Left colon (tissue), 2 donors: ENCODE measurements at regions not wholly inside any gene's neighbourhood (a gene's known extent, or its start where the extent isn't known, plus 50 kb on each side); places are given as distances from the start of the nearest gene placed in this dataset.

ENCODE experiments used
- ATAC-seq: fragments of 200-7000 bp; cut with Tn5 transposase; one replicate; pipeline ENCODE4 v1.9.1; 2020; ENCODE audit warnings: mild to moderate bottlenecking, moderate library complexity
- DNase-seq, 2 donors: peaks; one replicate each; pipeline ENCODE4 v3.0.0-alpha.2; 2020
- intact Hi-C, 2 donors: fragments of 100-400 bp; cut with DNase I in 1 of 2; cut with micrococcal nuclease in 1 of 2; formaldehyde crosslinking; loops; one replicate each; pipeline versions ENCODE4 v1.11.2 to v1.14.0; 2022; cut with DNase I, micrococcal nuclease
- donor health status: DM: no; HTN: no; CAD: no.
- donor health status: DM: yes; HTN: yes; CAD: no.

DNA sequence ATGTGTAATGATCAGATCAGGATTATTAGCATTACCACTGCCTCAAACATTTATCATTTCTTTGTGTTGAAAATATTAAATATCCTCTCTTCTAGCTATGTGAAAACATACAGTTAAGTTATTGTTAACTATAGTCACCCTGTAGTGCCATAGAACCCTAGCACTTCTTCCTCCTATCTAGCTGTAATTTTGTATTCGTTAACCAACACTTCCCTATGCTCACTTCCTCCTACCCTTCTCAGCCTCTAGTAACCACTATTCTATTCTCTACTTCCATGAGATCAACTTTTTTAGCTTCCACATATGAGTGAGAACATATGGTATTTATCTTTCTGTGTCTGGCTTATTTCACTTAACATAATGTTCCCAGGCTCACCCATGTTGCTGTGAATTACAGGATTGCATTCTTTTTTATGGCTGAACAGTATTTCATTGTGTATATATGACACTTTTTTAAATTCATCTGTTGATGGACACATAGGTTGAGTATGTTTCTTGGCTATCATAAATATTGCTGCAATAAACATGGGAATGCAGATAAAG is 132.7 kb upstream of the RHOBTB1 start:
- intact Hi-C loops = no loop called here
- no peak for DNase-seq
- peak; percentile 31 for ATAC-seq

DNA sequence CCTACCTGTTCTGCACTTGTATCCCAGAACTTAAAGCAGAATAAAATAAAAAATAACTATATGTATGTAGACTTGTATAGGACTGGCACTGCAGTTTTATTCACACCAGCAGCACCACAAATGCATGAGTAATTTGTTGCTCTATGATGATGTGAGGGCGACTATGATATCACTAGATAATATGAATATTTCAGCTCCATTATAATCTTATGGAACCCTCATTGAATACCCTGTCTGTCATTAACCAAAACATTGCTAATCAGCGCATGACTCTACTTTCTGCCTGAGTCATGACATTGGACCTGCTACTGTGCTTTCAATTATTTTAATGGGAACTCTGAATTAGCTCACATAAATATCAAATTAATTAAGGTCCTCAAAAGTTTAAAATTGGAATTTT is 129.4 kb upstream of the RHOBTB1 start:
- intact Hi-C loops = no loop called here
- DNase-seq (no peak), ATAC-seq (no peak)

DNA sequence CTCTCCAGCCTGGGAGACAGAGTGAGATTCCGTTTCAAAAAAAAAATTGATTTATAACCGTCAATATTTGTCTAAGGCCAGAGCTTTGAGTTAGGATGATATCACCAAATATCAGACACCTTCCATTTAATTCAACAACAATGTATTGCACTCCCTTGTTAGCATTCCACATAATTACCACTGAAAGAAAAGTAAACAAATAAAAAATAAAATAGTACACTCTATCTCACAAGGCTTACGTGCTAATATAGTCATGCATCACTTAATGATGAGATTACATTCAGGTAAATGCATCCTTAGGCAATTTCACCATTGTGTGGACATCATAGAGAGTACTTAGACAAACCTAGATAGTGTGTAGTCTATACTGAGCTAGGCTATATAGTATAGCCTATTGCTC is 127.6 kb upstream of the RHOBTB1 start:
- ATAC-seq (no peak), DNase-seq (no peak)
- intact Hi-C loops = no loop called here

DNA sequence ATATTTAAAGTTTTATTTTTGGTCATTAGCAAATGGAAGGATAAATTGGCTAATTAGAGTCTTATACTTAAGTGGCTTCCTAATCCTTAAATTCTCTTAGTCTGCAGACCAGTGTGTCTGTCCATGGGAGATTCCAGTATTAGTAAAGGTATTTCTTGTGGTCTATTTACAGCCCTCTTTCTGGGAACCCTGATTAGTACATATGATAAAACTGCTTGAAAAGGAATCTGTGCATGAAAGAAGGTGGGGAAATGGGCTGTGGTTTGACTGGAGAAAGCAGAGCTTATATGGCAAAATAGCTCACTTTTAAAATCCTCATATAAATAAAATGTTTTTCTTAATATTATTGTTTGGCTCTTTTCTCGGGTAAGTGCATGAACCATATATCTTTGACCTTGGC is 124.5 kb upstream of the RHOBTB1 start:
- DNase-seq (no peak), ATAC-seq (no peak)
- intact Hi-C loops = no loop called here

DNA sequence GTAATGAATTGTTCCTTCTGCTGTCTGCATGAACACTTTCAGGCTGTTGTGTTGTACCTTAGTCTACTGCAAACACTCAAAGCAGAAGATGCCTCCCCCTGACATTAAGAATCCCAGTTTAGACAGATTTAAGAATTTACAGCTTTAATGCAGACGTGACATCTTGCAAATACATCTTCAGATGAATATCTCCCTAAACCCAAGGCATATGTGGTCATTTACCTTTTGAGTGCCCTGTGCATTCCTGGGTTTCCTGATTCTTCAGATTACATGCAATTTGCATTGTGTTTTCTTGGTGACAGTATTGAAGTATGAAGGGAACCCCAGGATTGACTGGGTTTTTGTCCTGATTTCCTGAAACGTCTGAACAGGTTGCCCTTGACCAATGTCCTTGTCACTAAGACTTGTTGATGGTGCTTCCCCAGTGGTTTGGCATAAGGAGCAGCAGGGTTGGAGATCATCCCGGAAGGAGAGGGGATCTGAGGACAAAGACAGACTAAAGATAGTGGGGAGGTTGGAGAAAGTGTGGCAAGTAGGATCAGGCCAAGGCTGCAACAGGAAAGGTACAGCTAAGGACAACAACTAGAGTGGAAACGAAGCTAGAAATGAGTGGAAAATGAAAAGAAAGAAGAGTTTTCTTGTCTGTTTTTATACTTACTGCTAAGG is 123.8 kb upstream of the RHOBTB1 start:
- intact Hi-C loops = no loop called here

DNA sequence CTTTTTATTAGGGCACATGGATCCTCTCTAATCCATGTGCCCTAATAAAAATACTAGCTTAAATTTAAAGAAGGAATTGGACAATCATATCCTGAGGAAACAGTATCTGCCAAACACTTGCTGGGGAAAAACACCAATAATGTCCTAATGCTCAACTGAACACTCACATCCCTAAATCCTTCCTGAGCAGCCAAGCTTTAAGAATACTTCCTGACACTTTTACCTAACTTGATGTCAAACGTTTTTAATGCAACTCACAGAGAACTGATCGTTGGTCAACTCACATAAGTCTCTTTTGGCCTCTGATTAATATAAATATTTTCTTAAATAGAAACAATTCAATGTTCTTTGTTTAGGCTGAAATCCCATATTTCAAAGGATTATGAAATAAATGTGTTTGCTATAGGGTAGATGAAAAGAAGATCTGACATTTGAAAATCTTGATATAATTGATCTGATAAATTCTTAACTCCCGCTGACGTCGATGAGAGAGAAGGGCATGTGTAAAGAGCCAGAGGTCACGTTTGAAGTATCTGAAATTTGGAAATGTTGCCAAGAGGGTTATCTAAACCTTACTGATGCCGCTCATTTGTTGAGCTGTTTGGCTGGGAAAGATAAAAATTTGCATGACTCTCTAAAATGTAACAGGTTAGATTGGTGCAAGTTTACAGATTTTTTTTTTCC is 122.8 kb upstream of the RHOBTB1 start:
- no peak for ATAC-seq
- DNase-seq = no peak
- intact Hi-C loops = no loop called here

More for the DNA sequence above, 123.8 kb upstream of the RHOBTB1 start:
- no peak for ATAC-seq
- DNase-seq = no peak

DNA sequence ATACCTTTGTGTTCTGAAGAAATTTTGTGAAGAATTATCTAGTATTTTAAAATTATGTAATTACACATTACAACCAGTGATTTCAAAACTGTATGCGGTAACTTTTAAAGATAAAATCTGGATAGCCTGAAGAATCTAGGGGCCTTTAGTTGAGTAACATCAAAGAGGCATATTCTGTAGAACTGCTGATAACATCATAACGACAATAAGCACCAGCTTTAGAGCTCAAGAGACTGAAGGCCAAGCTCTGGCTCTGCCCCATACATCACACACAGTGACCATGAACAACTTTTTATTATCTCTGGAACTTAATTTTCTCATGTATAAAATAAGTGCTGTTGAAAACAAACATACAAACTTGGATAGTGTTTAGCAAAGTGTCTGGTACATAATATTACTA is 121.1 kb upstream of the RHOBTB1 start:
- intact Hi-C loops = no loop called here
- DNase-seq (no peak), ATAC-seq (no peak)

DNA sequence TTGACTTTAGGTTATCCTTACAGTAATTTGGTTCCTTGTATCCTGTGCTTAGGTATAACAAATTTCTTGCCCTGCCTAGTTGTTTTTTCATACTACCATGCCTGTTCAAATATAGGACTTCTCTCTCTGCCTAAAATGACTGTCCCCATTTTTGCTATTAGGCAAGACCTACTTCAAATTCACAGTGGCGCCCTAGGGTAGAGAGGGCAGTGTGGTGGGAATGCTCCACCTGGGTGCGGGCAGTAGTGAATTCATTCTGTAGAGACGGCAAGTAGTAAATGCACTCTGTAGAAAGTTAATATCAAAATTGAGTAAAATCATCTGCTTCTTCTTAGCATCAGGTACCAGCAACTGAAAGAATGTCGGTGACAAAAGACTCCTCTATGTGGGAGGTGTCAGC is 120.4 kb upstream of the RHOBTB1 start:
- intact Hi-C loops = no loop called here
- no peak for DNase-seq
- no peak for ATAC-seq

DNA sequence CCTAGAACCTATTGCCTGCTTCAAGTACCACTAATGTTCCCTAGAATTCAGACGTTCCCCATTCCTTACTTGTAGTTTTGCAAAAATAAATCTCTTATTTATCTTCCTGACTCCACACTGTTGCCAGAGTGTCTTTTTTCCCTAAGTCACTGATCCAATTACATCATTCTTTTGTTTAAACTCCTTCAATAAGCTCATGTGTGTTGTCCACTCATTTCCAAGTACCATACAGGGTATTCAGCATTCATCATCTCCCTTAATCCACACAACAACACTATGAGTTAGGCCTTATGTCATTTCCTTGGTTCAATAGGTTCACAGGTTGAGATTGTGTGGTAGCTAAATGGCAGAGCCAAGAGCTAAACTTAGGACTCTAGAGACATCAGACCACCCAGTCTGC is 119.9 kb upstream of the RHOBTB1 start:
- intact Hi-C loops = no loop called here
- ATAC-seq = no peak
- DNase-seq = no peak

DNA sequence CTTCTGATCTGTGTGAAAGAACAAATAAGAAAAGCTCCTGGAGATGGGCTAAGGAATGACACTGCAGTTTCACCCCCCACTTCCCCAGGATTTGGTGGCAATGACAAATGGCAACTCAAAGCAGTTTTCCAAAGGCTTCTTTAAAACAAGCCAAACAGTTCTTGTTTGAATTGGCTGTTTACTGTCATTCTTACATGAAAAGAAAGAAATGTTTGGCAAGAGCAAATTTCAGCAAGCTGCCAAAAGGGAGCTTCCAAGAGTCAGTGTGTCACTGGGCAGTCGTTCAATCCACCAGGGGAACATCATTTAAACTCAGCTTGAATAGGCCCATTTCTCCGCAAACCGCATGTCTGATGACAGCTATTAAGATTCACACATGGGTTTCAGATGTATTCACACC is 119.0 kb upstream of the RHOBTB1 start:
- DNase-seq (no peak), ATAC-seq (no peak)

DNA sequence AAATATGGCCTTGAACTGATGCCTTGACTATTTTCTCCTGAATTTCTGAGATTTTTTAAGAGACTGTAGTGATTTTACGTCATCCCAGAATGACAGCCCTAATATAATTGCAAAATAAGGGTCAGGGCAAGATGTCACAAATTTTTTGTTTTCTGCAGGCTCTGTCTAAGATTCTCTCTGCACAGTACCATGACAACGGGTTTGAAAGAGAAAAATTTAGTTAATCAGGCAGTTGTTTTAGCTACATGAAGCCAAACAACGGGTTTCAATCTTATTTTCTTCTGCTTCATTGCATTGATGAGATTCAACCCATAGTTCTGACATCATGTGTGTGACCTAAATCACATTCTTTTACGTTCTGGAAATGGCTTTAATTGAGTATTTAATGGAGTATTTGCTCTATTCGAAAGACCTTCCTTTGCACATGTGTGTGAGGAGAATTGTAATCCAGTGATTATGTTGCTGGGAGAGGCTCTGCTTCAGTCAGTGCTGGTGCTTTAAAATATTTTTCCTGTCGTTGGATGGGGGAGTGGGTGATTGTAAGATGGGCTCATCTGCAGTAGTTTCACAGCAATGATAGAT is 118.0 kb upstream of the RHOBTB1 start:
- intact Hi-C loops = no loop called here
- no peak for ATAC-seq
- DNase-seq = no peak

More for the DNA sequence above, 119.0 kb upstream of the RHOBTB1 start:
- intact Hi-C loops = no loop called here

DNA sequence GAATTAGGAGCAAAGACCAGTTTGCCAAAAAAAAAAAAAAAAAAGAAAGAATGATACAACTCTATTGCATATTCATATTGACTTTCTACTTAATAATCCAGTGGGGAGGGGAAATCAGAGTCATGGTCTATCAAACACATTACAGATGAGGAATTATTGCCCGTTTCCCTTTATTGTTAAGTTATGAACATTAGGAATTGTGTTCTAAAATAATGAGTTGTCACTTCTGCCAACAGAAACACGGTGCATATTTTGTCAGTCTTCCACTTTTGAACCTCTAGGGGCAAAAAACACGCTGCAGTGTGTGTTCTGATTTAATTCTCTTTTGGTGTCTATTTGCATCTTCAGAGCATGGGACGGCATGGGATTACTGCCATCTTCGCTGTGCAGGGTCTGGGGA is 115.7 kb upstream of the RHOBTB1 start:
- DNase-seq = no peak
- intact Hi-C loops = no loop called here

DNA sequence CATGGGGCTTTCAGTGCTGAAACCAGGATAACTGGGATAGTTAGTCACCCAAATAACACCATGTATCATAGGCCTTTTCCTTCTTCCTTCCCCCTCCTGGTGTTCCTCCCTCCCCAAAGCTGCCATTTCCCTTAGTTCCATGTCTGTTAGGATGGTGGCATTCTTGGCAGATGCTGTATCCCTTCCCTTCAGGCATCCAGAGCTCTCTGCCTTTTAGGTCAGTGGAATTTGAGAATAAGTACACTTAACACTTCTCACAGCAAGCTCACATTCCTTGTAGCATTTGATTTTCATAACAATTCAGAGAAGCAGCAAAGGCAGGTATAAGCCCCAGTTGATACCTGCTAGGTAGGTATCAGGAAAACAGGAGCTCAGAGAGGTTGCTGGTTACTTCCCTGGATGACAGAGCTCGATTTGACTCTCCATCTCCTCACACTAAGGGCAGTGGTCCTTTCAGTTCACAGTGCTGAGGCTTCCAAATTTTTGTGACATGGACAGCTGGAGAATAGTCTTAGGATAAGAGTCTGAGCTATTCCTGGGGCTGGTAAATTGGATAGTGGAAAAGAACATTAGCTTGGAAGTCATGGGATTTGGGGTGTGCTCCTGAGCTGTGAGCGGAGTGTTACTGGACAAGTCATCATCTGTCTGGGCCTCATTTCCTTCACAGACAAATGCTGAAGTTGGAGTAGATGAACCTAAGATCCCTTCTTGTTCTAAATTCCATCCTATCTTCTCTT is 108.7 kb upstream of the RHOBTB1 start:
- intact Hi-C loops = no loop called here
- no peak for DNase-seq
- no peak for ATAC-seq

More for the DNA sequence above, 115.7 kb upstream of the RHOBTB1 start:
- ATAC-seq = no peak

DNA sequence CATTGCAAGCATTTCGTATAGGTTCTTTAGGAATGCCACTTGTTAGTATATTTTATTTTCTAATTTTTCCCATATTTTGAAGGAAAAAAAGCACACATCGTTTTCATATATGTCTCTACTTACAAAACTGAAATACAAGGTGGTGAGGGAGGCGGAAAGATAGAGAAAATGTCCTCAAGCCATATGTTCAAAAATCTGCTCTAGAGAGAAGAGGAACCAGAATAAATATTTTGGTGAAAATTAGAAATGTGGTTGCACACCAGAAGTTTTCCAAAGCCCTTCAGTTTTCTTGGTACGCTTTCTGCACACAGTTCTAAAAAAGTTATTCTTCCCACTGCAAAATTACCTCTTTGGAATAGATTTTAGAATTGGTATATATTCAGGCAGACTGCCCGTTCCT is 107.4 kb upstream of the RHOBTB1 start:
- DNase-seq (no peak), ATAC-seq (no peak)
- intact Hi-C loops = no loop called here

DNA sequence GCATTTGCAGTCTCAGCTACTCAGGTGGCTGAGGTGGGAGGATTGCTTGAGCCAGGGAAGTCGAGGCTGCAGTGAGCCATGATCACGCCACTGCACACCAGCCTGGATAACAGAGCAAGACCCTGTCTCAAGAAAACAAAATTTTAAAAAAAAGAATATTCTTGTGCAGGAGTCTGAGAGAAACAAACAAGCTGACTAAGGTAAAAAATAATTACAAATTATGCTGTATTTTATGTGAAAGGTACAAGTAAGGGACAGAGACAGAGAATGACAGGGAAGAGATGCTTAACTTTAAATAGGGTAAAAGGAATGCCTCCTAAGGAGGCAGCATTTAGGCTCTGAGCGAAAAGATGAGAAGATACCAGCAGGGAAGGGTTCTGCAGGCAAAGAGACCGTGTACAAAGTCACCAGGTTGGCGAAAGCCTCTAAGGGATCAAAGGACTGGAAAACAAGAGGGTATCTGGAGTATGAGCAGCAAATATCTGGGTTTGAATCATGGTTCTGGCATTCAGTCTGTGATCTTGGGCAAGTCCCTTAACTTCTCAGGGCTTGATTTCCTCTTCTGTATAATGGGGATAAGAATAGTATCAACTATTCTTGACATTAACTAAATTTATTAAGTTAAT is 106.2 kb upstream of the RHOBTB1 start:
- intact Hi-C loops = no loop called here
- no peak for ATAC-seq
- DNase-seq = no peak

DNA sequence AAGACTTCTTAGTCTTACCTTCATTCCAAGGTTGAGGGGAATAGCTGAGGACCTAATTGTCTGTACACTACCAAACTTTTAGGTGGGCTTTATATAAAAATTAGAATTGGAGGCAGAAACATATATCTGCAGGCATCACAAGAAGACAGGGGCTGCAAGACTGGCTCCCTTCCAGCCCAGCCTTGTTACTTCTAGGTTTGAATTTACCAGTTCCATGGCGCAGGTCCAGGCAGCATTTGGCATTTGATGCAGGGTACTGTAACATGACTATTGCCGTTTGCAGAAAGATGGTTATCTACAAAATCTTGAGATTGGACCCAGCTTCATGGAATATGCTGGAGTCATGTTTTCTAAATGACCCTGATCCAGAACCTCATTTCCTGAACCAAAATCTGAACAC is 105.4 kb upstream of the RHOBTB1 start:
- DNase-seq (no peak), ATAC-seq (no peak)
- intact Hi-C loops = no loop called here

DNA sequence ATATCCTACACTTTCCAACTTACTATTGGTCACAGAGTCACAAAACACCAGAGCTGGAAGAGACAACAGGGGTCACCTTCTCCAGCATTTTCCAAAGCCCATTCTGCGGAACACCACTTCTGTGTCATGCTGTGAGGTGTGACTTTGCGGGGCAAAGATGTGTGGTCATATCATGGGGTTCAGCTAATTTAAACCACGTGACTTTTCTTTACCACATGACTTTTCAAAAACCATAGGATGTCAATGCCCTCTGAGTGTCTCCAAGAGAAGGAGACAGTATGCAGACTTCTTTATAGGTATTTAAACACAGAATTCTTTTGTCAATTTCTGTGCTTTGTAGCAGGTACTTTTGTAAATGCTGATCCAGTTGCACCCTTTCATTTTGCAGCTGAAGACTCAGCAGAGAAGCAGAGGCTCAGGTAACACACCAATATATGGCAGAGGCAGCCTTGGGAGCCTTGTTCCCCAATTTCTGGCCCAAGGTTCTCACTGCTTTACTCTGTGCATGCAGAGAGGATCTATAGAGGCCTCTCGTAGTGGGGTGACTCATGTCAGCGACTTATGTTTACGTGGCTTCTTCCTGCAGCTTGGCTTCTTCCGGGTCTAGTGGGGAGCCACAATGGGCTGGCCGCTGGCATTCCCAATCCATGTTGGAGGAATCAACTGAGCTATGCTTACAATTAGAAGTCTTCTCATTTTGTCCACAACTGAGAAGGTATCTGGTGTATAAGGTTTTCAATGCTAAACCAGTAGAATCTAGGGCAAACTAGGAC is 104.0 kb upstream of the RHOBTB1 start:
- ATAC-seq (no peak), DNase-seq (no peak)
- intact Hi-C loops = no loop called here

DNA sequence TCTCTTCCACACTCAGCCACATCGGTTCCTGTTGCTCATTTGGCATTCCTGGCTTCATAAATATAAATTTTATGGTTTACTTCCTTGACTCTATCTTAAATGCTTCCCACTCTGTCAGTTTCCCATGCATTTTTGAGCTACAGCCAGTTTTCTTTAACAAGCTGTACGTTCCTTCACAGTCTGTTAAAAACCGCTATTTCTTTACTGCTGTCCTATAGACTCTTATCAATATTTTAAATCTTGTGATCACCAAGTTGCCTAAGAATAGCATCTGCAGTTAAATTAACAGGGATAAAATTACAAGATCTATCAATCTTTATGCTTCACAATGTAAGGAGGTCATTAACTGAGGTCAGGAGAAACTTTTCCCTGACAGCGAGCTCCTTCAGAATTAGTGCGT is 103.1 kb upstream of the RHOBTB1 start:
- intact Hi-C loops = no loop called here
- ATAC-seq (no peak), DNase-seq (no peak)
